Limb (tissue), 2 donors: ENCODE measurements at regions not wholly inside any gene's neighbourhood (a gene's known extent, or its start where the extent isn't known, plus 50 kb on each side); places are given as distances from the start of the nearest gene placed in this dataset.
"Not testable (repeated sequence)": the region's sequence is repeated elsewhere in the genome, so short reads cannot be mapped to it uniquely, and the experiment has no call there.

Experiments used
- DNase-seq, 2 donors: peaks; one replicate each; pipeline ENCODE4 v3.0.0-alpha.2; 2016; ENCODE audit errors: extremely low spot score in 2 of 2

GRCh38 chr3:162978136-162978535, 1481.5 kb downstream of the OTOL1 start:
- DNase-seq, result no peak

GRCh38 chr3:162984746-162985145, 1488.1 kb downstream of the OTOL1 start:
- no peak for DNase-seq

GRCh38 chr3:162987085-162987794, 1490.6 kb downstream of the OTOL1 start:
- DNase-seq, result not testable (repeated sequence)

DNA sequence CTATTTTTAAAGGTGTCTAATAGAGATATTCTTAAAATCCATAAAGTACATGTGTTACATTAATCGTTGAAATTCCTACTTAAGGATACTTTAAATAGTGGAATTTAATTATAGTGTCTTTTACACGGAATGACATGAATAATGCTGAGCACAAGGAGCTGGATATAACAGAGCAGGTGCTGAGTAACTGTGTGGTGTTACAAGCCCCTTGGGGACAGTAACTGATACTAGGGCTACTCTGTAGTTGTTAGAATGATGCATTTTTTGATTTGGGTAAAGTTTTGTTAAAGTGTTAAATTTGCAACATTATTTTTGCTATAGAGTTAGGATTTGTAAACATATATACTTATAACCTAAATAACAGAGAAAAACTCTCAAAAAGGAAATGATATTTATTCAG, 1496.1 kb downstream of the OTOL1 start:
- DNase-seq, result no peak

- DNase-seq, result no peak
Observed at GRCh38 chr3:162994165-162994564, 1497.6 kb downstream of the OTOL1 start.

DNA sequence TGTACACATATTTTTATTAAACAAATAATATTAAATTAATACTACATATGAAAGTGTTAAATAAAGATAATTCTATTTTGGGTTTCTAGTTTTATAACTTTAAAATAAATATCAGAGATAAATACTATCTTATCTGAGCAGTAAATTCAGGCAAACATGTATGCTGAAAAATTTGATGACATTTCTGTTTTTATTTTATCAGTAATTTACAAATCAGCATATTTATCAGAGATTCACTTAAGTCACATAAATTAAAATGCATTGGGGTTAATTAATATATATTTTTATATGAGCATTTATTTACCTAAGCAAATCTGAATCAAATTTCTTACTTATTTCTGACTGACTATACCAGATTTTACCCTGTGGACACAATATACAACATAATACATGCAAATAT, 1499.8 kb downstream of the OTOL1 start:
- DNase-seq, result no peak

- DNase-seq, result no peak
Observed at GRCh38 chr3:162998205-162998604, 1501.6 kb downstream of the OTOL1 start.

DNA sequence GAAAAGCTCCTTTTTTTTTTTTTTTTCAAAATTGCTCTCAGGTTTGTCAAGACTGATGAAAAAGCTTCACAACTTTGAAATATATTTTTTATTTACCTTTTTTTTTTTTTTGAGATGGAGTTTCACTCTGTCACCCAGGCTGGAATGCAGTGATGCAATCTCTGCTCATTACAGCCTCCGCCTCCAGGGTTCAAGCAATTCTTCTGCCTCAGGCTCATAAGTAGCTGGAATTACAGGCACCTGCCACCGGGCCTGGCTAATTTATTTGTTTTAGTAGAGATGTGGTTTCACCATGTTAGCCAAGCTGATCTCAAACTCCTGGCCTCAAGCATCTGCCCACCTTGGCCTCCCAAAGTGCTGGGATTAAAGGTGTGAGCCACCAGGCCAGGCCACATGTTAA, 1515.0 kb downstream of the OTOL1 start:
- no peak for DNase-seq

DNA sequence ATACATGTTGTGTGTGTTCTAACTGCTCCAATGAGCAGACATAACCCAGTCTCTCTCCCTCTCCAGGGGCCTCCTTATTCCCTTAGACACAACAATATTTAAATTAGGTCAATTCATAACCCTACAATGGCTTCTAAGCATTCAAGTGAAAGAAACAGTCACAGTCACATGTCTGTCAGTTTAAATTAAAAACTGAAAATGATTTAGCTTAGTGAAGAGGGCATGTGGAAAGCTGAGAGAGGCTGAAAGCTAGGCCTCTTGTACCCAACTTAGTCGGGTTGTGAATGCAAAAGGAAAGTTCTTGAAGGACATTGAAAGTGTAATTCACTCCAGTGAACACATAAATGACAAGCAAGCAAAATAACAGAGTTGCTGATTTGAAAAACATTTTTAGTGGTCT, 1519.6 kb downstream of the OTOL1 start:
- DNase-seq, result no peak

DNA sequence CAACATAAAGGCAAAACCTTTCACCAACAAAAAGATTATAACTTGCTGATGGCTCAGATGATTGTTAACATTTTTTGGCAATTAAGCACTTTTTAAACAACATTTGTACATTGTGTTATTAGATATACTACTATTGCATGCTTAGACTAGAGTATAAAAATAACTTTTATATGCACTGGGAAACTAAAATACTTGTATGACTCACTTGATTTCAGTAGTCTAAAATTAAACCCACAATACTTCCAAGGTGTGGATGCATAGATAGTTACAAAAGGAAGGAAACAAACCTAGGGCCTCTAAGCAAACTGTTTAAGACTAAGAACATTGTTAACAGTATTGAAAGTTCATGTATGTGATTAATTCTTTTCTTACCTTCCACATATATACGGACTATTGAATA, 1521.5 kb downstream of the OTOL1 start:
- DNase-seq, result no peak

DNA sequence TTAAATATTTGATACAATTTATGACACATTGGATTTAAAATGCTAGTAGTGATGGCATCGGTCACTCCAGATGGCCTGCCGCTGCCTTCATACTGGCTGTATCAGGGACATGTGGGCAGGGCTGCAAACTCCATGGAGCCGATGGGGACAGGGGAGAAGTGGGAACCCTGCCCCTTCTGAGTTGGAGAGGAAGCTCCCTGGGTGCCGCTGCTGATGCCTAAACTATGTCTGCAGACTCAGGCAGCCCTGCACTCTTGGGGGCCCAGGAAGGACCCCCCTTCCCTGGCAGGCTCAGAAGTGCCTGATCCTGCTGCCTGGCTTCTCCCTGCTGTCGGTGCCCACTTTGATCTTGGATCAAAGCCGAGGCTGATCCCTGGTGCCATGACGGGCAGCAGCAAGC, 1522.1 kb downstream of the OTOL1 start:
- no peak for DNase-seq

DNA sequence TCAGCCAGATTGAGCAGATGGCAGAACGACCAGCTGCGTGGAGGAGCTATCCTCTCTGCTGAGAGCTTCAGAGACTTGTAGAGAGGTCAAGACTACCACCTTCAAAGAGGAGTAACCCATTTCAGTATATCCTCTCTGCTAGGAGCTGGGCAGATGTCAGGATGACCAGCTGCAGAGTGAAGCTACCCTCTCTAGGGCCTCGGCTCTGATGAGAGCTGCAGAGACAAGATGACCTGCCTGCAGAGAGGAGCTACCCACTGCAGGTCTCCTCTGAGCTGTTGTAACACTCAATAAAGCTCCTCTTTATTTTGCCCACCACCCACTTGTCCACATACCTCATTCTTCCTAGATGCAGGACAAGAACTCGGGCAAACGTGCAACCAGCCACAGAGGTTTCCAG, 1522.7 kb downstream of the OTOL1 start:
- no peak for DNase-seq

DNA sequence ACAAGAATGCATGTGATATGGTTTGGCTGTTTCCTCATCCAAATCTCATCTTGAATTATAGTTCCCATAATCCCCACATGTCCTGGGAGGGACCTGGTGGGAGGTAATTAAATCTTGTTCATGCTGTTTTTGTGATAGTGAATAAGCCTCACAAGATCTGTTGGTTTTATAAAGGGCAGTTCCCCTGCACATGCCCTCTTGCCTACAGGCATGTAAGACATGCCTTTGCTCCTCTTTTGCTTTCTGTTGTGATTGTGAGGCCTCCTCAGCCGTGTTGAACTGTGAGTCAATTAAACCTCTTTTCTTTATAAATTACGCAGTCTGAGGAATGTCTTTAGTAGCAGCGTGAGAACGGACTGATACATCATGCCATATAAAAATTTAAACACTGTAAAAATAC, 1537.0 kb downstream of the OTOL1 start:
- DNase-seq, result no peak

GRCh38 chr3:163039636-163040035, 1543.0 kb downstream of the OTOL1 start:
- DNase-seq, result no peak

DNA sequence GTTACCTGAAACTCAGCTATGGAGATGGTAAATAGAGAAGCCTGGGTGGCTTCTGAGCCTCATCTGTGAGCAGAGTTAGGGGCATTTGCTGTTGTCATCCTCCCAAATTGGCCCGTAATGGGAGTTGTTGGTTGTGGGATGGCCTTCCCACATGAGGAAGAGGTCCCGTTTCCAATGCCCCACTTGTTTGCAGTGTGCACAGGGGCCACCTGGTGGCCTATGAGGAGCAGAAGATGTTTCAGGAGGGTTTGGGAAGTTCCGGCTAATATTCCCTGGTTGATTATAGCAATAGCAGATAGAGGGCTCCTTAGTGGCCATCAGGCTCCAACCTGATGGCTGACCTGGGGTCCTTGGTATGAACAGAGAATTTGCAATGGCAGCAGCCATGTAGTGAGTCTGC, 1546.5 kb downstream of the OTOL1 start:
- no peak for DNase-seq

DNA sequence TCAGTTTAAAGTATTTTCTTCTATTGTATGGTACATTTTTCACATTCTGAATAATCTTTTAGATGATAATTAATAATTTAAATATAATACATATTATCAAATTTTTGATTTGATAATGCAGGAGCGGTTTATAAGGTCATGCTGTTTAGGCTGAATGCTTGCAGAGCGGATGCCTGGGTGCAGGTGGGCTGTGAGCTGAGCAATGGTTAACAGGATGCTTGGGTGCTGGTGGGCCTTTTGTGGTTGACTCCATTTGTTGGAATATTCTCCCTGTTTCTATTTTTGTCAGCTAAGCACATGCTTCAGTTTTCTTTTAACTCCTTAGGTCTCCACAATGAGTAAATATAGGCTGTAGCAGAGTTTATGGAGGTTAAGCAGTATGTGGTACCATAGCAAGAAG, 1549.3 kb downstream of the OTOL1 start:
- DNase-seq, result no peak

DNA sequence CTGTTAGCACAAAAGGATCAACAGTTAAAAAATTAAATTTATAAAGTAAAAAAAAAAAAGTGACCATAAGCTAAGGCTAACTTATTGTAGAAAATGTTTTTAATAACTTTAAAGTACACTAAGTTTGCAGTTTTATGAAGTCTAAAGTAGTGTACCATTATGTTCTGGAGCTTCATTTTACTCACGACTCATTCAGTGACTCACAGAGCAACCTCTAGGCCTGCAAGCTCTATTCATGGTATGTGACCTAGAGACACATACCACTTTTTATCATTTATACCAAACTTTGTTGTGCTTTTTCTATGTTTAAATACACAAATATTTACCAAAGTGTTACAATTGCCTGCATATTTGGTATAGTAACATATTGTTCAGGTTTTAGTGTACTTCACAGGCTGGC, 1552.3 kb downstream of the OTOL1 start:
- no peak for DNase-seq

- DNase-seq, result no peak
Observed at GRCh38 chr3:163056874-163057497, 1560.4 kb downstream of the OTOL1 start.

DNA sequence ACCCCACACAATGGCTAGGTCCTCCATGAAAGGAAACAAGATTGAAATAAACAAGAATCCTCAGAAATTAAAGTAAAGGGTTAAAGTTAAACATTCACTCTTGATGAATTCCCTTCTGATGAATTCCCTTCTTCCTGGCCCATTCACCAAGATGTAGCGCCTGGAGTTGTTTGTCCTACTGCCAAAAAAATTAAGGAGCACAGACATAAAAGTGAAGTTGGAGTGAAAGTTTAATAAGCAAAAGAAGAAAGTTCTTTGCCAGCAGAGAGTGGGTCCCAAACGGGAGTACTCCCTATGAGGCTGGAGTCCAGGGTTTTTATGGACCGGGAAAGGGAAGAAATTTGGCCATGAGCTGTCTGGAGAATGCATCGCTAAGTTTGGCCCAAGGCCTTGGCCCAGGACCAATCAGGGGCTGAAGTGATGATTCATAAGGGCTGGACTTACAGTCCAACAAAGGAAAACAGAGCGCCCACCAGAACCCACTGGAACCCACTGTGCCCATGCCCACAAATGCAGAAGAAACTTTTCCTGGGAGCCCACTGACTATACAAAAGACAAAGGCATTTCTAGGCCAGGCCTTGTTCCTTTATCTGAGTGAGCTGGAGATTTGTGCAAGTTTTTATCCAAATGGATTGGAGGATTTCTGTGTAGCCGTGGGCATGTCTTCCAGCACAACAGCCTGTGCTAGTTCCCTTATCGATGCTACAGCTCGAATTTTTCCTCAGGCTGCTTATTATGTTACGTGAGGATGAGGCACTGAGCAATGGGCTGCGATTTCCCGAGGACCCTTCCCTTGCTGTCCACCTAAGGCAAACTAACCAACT, 1561.6 kb downstream of the OTOL1 start:
- DNase-seq, result no peak

DNA sequence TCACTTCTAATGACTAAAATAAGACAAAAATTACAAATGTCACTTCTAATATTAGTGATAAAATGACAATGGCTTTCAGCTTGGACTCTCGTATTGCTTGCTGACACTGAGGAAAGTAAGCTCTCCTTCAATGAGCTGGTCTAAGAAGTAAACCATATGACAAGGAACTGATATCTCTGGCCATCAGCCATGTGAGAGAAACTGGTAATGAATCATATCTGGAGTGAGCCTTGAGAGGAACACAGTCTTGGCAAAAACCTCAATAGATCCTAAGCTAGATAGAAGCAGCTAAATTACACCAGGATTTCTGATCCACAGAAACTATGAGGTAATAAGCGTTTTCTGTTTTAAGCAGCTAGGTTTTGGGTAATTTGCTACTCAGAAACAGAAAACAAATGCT, 1575.1 kb downstream of the OTOL1 start:
- no peak for DNase-seq
